Adrenal gland (tissue), 9 donors: ENCODE measurements at regions not wholly inside any gene's neighbourhood (a gene's known extent, or its start where the extent isn't known, plus 50 kb on each side); places are given as distances from the start of the nearest gene placed in this dataset.

ENCODE experiments used
- DNase-seq, 7 donors: peaks; one replicate each; pipeline ENCODE4 v3.0.0-alpha.2; 2019 to 2020
- H3K27ac ChIP-seq, 5 donors: fragments of 200-600 bp; sonication (generic) in 4 of 5; 1 replicate in 3 of 5; 2 replicates in 2 of 5; pipeline versions ENCODE4 v1.5.1 to v1.8.0; 2016 to 2020; ENCODE audit warnings: mild to moderate bottlenecking in 1 of 5
- H3K27me3 ChIP-seq: fragments of 200-600 bp; 2 replicates; pipeline ENCODE4 v1.8.0; 2021
- H3K36me3 ChIP-seq, 2 donors: fragments of 200-600 bp; replicated peaks in 1 of 2; 1 replicate in 1 of 2; 2 replicates in 1 of 2; pipeline versions ENCODE4 v1.5.1 to v1.8.0; 2018 to 2022
- H3K4me1 ChIP-seq, 2 donors: fragments of 200-600 bp; replicated peaks in 1 of 2; 1 replicate in 1 of 2; 2 replicates in 1 of 2; pipeline versions ENCODE4 v1.5.1 to v1.8.0; 2018 to 2021
- H3K4me3 ChIP-seq, 4 donors: fragments of 200-600 bp; sonication (generic) in 3 of 4; one replicate each; pipeline ENCODE4 v1.5.1; 2016 to 2018
- H3K9me3 ChIP-seq, 3 donors: fragments of 200-600 bp; sonication (generic) in 1 of 3; replicated peaks in 1 of 3; 1 replicate in 2 of 3; 2 replicates in 1 of 3; pipeline versions ENCODE4 v1.5.1 to v1.8.0; 2016 to 2021
- CTCF ChIP-seq, 6 experiments: fragments of 450-650 bp in 4 of 6; fragments of 200-600 bp in 2 of 6; sonication (generic) in 1 of 6; IDR thresholded peaks; 1 replicate in 5 of 6; 2 replicates in 1 of 6; pipeline versions ENCODE4 v1.5.1 to v1.8.0; 2016 to 2021; ENCODE audit warnings: antibody characterized with exemption in 6 of 6, mild to moderate bottlenecking in 2 of 6, moderate library complexity in 1 of 6
- POLR2A ChIP-seq, 2 donors: fragments of 450-650 bp; IDR thresholded peaks; one replicate each; pipeline ENCODE4 v1.6.1; 2017; ENCODE audit warnings: antibody characterized with exemption in 2 of 2, mild to moderate bottlenecking in 2 of 2, moderate library complexity in 1 of 2
- WGBS, 4 donors: extraction: QIAGEN DNeasy Blood & Tissue Kit in 2 of 4; methylation state at CpG; one replicate each; pipeline versions ENCODE4 v1.1.5 to v1.1.7; 2013 to 2017; 5-methylcytosine and 5-hydroxymethylcytosine counted together
- intact Hi-C, 2 donors: fragments of 100-400 bp; cut with DNase I; formaldehyde crosslinking; loops; one replicate each; pipeline versions ENCODE4 v1.14.1 to v1.15.0; 2022 to 2023
- donor health status: healthy with polysubstance abuse.
- donor health status: Bipolar disorder and iron deficiency.
- donor health status: DM: yes; HTN: yes; CAD: no.
- donor health status: DM: no; HTN: no; CAD: no.
- donor health status: DM: no; HTN: no; CAD: no.

GRCh38 chr13:76314495-76314894 lies 571.7 kb downstream of the KCTD12 start:
- no peaks in the 10 kb centered on the region for H3K9me3 ChIP-seq
- H3K4me1 ChIP-seq = no peaks in the 10 kb centered on the region
- no peak overlapping the region for H3K4me3 ChIP-seq
- no peaks in the 10 kb centered on the region for H3K36me3 ChIP-seq
- TF ChIP-seq POLR2A (IDR thresholded peaks at IDR 0.05) (no peak), CTCF (IDR thresholded peaks at IDR 0.05) (no peak)
- H3K27me3 ChIP-seq = no peaks in the 10 kb centered on the region
- DNase-seq = no peak
- 71 to 82% (median 79%) methylated on average over 6 of the region's 6 CpGs for WGBS, 4 donors
- H3K27ac ChIP-seq = no peak overlapping the region
- intact Hi-C loops = no loop called here

- Histone ChIP-seq H3K27me3 (no peaks in the 10 kb centered on the region), H3K36me3 (no peaks in the 10 kb centered on the region), H3K9me3 (no peaks in the 10 kb centered on the region), H3K27ac (no peak overlapping the region), H3K4me1 (no peaks in the 10 kb centered on the region), H3K4me3 (no peak overlapping the region)
- 53 to 67% (median 55%) methylated on average over 4 of the region's 4 CpGs for WGBS, 4 donors
- intact Hi-C loops = no loop called here
- DNase-seq = no peak
- TF ChIP-seq CTCF (IDR thresholded peaks at IDR 0.05) (no peak), POLR2A (IDR thresholded peaks at IDR 0.05) (no peak)
Measured at GRCh38 chr13:76307142-76307541, 579.1 kb downstream of the KCTD12 start.

GRCh38 chr13:76300688-76301087 lies 585.5 kb downstream of the KCTD12 start:
- Histone ChIP-seq H3K4me1 (no peaks in the 10 kb centered on the region), H3K36me3 (no peaks in the 10 kb centered on the region), H3K9me3 (no peaks in the 10 kb centered on the region), H3K4me3 (no peak overlapping the region), H3K27me3 (no peaks in the 10 kb centered on the region), H3K27ac (no peak overlapping the region)
- intact Hi-C loops = no loop called here
- no peak for TF ChIP-seq CTCF (IDR thresholded peaks at IDR 0.05)
- 62 to 77% (median 68%) methylated on average over 4 of the region's 4 CpGs for WGBS, 4 donors
- DNase-seq = no peak

GRCh38 chr13:76297331-76297730 lies 588.9 kb downstream of the KCTD12 start:
- no peaks in the 10 kb centered on the region for H3K4me1 ChIP-seq
- intact Hi-C loops = no loop called here

More at GRCh38 chr13:76297331-76297730, 588.9 kb downstream of the KCTD12 start:
- no peak overlapping the region for H3K4me3 ChIP-seq
- TF ChIP-seq POLR2A (IDR thresholded peaks at IDR 0.05) (no peak), CTCF (IDR thresholded peaks at IDR 0.05) (no peak)
- DNase-seq = no peak
- no peak overlapping the region for H3K27ac ChIP-seq
- WGBS, 4 donors = 81 to 89% (median 85%) methylated on average over 6 of the region's 6 CpGs
- no peaks in the 10 kb centered on the region for H3K9me3 ChIP-seq
- no peaks in the 10 kb centered on the region for H3K27me3 ChIP-seq
- no peaks in the 10 kb centered on the region for H3K36me3 ChIP-seq
